NCI-H345 treated with DMSO at 0.1 percent for 48 hours (cell line): ENCODE measurements at regions not wholly inside any gene's neighbourhood (a gene's known extent, or its start where the extent isn't known, plus 50 kb on each side); places are given as distances from the start of the nearest gene placed in this dataset.

ENCODE experiments used
- DNase-seq: peaks from one replicate; lab custom pipeline; 2025; ENCODE audit not compliant: unreplicated experiment; lab: John Stamatoyannopoulos, UW

DNA sequence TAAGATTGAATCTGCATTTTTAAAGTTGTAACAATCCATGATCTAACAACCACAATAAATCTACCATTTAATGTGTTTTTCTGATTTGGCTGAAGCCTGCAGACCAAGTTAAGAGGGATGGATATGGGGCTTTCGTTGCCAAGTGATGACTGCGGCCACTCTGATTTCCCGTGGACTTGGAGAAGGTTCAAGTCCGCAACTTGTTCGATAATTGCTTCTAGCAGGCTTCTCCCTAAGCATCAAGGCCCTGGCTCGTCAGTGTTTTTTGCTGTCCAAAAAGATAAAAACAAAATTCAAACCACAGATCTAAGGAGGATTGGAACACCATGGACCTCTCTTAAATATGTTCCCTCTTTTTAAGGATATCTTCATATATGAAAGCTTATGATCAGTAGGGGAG is 256.6 kb downstream of the CNTN3 start:
- no peak for DNase-seq

DNA sequence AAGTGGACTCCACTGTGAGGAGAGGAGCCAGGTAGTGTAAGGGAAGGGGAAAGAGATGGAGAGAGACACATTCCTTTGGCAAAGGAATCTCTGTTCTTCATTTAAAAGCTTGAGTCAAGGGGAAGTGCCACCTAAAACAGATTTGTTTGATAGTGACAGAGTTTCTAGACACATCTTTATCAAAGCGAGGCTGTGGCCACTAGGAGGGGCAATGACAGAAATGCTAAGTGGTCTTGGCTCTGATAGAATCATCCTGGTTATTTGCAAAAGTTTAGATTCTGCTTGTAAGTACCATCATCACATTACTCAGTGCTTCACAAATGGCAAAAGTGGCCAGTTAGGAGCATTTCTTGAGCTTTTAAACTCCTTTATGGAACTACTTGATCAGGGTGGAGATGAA is 261.4 kb downstream of the CNTN3 start:
- no peak for DNase-seq

DNA sequence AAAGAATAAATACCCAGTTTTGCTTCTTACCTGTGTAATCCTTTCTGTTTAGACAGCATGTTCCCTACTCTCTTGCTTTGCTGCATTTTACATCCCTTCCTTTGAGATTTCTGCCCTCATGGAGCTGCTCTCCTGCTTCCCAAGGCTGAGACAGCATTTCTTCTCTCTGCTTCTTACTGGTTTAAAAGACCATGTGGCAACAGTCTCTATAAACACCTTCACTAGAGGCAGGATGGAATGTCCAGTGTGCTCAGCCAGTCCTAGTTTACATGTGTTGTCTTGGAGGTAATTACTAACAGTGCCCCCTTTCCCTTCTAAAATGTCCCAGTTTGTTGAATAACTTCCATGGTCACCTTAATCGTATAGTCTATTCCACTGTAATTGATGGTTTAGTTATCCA is 262.3 kb downstream of the CNTN3 start:
- no peak for DNase-seq

DNA sequence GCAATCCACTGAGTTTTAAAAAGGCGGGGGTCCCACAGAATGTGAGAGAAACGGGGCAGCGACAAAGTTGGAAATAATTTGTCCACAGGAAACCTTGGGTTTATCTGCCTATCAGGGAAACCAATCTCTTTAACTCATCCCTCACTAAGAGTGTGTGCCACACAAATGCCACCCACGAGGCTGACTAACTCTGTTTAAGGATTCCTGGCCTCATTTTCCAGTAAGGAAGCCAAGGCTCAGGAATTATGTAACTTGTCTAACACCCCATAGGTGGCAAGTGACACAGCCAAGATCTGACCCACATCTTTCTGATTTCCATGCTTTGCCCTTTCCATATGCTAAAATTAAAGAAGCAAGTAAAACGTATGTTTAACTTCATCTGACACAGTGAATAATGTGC is 263.2 kb downstream of the CNTN3 start:
- DNase-seq, result no peak

- no peak for DNase-seq
Measured at GRCh38 chr3:74349015-74349414, 265.4 kb downstream of the CNTN3 start.

GRCh38 chr3:74347563-74348268 is 266.7 kb downstream of the CNTN3 start:
- no peak for DNase-seq

GRCh38 chr3:74346896-74347295 is 267.6 kb downstream of the CNTN3 start:
- no peak for DNase-seq

DNA sequence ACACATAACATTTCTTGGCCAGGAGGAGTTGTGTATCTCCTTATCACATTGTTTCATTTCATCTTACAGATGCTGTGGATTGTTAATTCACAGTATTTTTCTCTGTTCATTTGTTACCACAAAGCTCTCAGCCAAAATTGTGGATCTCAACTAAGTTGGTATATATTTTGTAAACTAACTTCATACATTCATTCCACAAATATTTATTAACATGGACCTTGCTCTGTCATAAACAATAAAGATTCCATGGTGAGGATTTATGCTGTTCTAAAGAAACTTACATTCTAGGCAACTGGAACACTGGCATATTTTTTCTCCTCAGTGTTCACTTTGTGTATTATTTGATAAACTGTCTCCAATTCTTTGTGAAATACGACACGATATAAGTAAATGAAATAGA is 268.8 kb downstream of the CNTN3 start:
- DNase-seq, result no peak

DNA sequence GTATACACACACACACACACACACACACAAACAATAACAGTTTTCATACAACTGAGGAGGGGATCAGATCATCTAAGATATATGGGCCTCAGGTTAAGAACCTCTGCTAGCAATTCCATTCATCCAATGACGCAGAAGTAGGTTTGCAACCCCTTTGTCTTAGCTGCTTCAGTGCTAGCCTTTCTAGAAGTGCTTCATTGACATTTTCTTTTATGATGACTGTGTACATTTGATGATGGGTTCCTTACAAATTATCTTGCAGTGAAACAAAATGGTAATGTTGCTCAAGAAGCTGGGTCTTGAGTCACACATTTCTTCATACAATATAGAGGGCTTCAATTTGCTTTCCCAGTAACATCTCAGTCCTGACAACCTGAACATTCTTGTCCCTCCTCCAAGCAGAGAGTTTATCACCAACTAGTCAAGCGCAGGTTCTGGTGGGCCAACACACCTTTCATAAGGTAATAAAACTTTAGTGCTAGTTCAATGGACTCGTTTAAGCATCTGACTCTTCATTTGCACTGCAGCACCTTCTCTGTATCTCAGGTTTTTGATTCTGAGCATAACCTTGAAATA is 269.5 kb downstream of the CNTN3 start:
- DNase-seq, result no peak

DNA sequence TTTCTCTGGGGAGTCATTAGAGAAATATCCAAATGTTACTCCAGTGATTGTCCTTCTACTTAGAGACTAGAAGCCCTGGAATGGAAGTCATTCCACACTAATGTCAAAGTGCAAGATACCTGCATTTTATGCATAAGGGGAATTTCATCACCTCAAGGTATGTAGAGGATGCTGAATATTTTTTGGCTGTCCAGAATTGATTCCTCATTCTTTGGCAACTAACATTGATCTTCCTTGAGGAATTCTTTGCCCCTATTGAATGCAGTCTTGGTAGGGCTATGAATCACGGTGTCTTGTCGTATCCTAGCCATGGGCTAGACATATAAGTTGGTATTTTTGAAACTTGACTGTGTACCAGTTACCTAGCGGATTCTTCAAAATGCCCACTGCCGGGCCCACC is 271.1 kb downstream of the CNTN3 start:
- no peak for DNase-seq

GRCh38 chr3:74338998-74339397 is 275.5 kb downstream of the CNTN3 start:
- no peak for DNase-seq

- no peak for DNase-seq
Measured at GRCh38 chr3:74332165-74332564, 282.3 kb downstream of the CNTN3 start.

DNA sequence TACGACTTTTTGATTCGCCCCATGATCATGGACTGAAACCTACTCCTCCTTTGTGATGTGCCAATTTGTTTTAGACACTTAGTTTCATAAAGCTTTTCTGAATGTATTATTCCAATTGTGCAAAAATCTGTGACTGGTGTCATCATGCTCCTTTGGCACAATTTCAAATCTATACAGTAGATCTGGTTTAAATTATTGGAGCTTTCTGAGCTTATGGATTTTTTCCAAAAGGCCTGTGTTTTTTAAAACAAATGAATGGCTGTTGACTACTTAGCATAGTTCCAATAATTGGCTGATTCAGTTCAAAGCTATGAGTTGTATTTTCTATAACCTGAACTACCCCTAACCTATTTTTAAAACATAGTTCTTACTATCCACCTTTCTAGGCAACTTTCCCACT is 282.7 kb downstream of the CNTN3 start:
- DNase-seq, result no peak

- DNase-seq, result no peak
Measured at GRCh38 chr3:74329096-74329495, 285.4 kb downstream of the CNTN3 start.

DNA sequence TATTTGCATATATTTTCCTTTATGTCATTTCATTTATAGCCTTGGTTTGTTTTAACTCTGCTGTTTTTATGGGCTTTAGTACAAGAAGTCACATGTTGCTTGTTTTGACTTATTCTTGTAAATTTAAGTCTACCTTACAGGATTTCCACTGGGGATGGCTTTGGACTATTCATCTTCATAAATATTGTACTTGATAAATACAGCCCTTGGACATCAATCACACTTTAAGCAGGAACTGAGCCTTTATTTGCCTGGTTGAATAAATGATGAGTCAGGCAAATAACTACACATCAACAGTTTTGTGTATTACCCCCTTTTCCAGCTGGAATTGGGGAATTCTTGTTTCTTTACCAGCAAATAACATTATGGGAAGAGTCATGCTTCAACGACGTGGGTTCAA is 286.0 kb downstream of the CNTN3 start:
- no peak for DNase-seq

- DNase-seq, result no peak
Measured at GRCh38 chr3:74315291-74315690, 299.2 kb downstream of the CNTN3 start.

- no peak for DNase-seq
Measured at GRCh38 chr3:74314696-74315095, 299.8 kb downstream of the CNTN3 start.

DNA sequence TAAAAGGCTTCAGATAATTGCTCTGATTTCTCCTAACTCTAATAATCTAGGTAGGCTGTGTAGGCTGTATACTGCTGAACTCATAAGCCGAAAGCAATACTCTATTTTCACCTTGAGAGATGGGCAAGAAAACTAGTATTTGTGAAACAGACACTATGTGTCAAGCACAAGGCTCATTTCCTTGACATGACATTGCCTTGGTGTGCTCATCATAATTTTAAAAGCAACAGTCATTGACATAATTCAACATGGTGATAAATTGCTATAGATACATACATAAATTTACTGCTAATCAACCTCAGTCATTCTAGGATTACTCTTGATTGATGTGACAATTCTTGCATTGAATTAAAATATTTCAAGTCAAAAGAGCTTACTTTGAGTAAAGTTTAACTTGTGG is 304.7 kb downstream of the CNTN3 start:
- no peak for DNase-seq

DNA sequence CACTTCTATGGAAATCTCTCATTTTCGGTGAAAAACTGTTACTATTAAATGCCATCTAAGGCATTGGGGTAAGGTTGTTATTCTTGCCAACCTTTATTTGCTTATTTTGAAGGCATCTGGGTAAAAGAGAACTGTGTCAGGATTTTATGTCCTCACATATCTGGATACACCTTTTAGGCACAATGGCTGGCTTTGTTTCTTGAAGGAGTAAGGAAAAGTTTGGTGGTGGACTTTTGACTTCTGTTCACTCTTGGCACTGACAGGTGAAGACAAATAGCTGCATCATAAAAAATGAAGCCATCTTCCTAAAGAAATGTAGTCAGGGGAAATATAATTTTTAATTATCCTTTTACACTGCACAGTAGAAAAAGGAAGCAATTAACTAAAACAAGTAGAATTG is 310.0 kb downstream of the CNTN3 start:
- DNase-seq, result no peak

DNA sequence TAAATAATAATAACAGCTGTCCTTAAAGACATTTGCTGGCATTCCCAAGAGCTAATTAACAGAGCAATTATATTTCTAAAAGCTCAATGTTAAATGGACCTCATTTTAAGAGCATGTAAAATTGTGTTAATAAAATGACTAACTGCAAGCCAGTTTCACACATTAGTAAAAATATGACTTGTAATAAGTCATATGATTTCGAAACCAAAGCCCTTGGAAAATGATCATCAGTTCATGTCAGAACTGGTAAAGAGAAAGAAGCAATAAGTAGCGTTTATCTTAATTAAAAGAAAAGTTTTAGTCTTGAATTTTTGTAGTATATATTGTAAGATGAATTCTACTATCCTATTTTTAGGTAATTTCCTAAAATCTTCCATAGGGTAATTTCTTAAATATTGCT is 310.7 kb downstream of the CNTN3 start:
- DNase-seq, result no peak

- DNase-seq, result no peak
Measured at GRCh38 chr3:74302969-74303368, 311.5 kb downstream of the CNTN3 start.

DNA sequence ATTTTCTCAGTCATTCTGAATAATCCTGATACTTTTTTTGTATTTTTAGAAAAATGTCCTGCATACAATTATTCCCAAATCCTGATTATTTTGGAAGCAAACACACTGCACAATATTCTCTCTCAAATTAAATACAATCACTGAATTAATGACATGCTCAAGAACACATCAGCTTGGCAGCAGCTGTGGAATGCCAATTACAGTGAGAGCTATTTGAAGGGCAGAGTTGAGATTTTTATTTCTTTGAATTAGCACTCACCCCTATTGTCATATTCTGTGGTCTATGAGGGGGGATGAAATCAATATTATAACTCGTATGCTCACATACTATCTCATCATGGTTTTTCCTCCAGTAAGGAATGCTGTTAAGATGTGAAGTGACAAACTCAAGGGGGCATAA is 312.2 kb downstream of the CNTN3 start:
- DNase-seq, result no peak

DNA sequence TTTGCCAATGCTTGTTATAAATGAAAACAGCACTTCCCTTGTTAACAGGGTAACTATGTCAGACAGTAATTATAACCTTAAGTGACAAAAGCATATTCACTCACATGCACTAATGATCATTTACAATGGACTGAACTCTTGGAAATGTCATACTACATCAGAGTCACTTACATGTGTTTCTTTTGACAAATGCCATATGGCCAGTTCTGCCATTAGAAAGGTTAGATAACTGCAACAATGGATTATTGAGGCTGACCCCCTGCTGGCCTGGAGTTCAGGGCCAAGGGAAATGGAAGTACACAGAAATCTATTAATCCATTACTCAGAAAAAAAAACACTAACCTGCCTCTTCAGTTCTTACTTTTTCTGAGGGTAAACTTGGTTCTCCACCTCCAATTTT is 313.4 kb downstream of the CNTN3 start:
- no peak for DNase-seq
